PC-3 (cell line): ENCODE measurements at regions not wholly inside any gene's neighbourhood (a gene's known extent, or its start where the extent isn't known, plus 50 kb on each side); places are given as distances from the start of the nearest gene placed in this dataset.

ENCODE experiments used
- EZH2 ChIP-seq: fragments of 300-600 bp; sonication (generic); IDR thresholded peaks from one replicate; pipeline ENCODE4 v1.6.1; 2017; ENCODE audit warnings: antibody characterized with exemption, mild to moderate bottlenecking, low read length; ENCODE audit not compliant: unreplicated experiment
- EZH2phosphoT487 ChIP-seq: fragments of 300-600 bp; sonication (generic); IDR thresholded peaks from 2 replicates; pipeline ENCODE4 v1.6.1; 2018; ENCODE audit warnings: mild to moderate bottlenecking, antibody characterized with exemption, low read length, borderline replicate concordance

DNA sequence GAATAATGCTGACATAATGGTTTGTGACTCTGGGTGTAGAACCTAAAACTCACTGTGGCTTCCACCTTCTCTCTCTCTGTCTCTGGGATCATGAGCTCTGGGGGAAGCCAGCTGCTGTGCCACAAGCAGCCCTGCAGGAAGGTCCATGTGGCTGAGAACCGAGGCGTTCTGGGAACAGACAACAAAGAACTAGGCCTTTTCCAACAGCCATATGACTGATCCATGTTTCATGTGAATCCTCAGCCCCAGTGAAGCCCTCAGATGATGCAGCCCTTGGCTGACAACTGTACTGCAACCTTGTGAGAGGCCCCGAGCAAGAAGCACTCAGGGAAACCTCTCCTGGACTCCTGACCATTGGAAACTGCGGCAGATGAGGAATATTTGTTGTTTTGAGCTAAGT is 56.6 kb downstream of the HLA-G start:
- TF ChIP-seq EZH2phosphoT487, result no peak
- TF ChIP-seq EZH2, result no peak
